Kasumi-1 (cell line): ENCODE measurements at regions not wholly inside any gene's neighbourhood (a gene's known extent, or its start where the extent isn't known, plus 50 kb on each side); places are given as distances from the start of the nearest gene placed in this dataset.
A peak's percentile ranks its signal among the peaks of the same experiment; 100 is the strongest.
"Not testable (repeated sequence)": the region's sequence is repeated elsewhere in the genome, so short reads cannot be mapped to it uniquely, and the experiment has no call there.

Experiments
- DNase-seq, 2 experiments: peaks; one replicate each; lab custom pipeline; 2025; lab: John Stamatoyannopoulos, UW

DNA sequence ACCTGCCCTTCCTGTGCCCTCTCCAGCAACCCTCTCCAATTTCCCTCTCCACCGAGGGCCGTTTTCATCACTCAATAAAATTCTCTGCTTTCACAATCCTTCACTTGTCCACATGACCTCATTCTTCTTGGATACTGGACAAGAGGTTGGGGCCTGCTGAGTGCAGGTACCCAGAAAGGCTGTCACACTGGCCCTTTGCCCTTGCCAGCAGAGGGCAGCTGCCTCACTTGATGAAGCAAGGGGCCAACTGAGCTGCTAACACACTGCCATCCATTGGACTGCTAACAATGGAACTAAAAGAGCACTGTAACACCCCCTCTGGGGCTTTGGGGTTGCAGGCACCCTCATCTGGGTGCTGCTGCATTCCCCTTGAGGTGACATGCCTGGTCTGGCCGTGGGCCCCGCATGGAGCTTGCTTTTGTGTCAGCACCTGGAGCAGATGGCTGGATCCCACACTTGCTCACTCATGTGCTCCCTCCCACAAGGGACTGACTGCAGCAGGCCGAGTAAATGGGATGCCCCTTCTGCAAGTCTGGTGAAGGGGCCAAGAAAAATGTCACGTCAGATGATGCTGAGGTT, 308.1 kb upstream of the ADCY2 start:
- DNase-seq, result no peak

DNA sequence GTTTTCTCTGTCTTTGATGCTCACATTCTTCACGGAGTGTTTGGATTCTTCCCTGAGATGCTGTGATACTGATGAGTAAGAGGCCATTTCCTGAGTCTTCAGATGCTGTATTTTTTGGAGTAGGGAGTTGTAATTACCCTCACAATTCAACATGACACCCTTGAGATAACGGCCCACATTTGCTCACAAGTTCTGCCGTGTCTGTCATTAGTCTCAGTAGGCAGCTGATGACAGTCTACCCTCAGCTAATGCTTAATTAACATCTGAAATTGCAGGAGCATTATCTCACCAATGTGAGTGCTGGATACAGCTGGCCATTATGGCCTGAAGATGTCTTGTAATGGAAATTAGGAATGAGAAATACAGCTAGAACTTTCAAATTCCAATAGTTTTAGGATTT, 307.1 kb upstream of the ADCY2 start:
- DNase-seq, result no peak

- peak; percentile 34 to 41 for DNase-seq
These were observed 301.3 kb upstream of the ADCY2 start for GRCh38 chr5:7094626-7095025.

GRCh38 chr5:7096294-7096693, 299.6 kb upstream of the ADCY2 start:
- DNase-seq, result no peak

GRCh38 chr5:7105358-7105757, 290.6 kb upstream of the ADCY2 start:
- no peak for DNase-seq

DNA sequence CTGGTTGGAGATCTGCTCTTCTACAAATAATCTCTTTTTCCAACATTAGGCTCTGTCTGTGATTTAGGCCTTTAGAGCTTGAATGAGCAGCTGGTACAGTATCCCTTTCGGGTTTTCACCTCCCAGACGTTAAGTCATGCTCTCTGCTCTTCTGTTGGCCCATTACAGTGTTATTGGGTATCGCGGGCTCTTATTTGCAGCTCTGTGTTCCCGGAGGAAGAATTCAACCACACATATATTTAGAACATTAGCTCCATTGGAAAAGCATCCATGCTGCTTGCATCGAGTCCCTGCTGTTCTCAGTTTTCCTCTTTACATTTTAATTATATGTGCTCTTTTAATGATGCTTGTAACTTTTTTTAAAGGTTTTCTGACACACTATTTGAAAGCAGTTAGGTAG, 278.0 kb upstream of the ADCY2 start:
- no peak for DNase-seq

DNA sequence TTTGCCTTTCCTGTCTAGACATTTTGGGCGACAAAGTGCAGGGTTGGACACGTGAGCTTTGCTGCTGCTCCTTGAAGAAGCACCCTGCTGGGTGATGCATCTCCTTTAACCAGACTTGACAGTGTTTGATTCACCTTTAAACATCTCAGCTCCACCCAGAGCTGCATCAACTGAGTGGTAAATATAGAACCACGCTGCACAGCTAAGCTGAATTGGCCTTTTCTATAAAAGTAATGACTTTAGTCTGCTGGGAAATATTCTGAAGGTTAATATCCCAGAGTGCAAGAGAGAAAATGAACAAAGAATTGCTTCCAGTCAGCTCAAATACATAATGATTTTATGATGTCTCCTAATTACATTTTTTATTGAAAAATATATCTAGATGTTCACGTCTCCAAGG, 264.3 kb upstream of the ADCY2 start:
- no peak for DNase-seq

- no peak for DNase-seq
These were observed 249.1 kb upstream of the ADCY2 start for GRCh38 chr5:7146886-7147285.

DNA sequence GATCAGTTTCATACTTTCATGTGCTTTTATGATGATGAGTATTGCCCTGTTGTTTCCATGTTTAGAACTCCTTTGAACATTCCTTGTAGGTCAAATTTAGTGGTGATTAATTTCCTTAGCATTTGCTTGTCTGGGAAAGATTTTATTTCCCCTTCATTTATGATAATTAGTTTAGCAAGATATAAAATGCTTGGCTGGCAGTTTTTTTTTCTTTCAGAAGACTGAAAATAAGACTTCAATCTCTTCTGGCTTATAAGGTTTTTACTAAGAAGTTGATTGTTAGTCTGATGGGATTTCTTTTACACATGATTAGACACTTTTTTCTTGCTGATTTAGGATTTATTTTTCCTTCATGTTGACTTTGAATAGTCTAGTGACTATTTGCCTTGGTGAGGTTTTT, 238.9 kb upstream of the ADCY2 start:
- DNase-seq, result no peak

DNA sequence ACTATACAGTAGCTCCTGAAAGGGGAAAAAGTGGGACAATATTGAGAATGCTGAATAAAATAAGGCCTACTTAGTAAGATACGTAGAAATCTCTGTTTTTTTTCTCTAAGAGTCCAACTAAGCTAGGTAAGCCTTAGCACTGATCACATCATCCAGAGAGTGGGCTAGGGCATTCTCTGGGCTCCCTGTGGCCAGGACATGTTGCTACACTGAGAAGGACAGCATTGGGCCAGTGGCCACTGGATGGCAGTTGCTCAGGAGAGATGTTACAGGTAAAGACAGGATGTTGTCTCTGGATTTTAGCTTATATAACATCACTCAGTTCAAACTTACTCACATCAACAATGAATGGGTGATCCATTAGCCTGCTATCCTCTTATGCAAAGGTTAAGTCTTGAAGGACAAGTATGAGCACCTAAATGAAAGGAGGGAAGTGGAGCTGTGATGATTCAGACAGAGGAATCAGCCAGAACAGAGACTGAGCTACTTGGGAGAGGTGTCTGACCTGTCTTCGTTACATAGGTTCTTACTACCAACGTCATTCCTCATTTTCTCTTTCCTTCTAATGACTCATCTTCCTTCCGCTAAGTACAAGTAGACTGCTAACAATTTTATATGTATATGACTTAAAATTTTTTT, 226.6 kb upstream of the ADCY2 start:
- no peak for DNase-seq

DNA sequence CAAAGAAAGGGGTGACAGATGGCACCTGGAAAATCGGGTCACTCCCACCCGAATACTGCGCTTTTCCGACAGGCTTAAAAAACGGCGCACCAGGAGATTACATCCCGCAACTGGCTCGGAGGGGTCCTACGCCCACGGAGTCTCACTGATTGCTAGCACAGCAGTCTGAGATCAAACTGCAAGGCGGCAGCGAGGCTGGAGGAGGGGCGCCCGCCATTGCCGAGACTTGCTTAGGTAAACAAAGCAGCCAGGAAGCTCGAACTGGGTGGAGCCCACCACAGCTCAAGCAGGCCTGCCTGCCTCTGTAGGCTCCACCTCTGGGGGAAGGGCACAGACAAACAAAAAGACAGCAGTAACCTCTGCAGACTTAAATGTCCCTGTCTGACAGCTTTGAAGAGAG, 225.2 kb upstream of the ADCY2 start:
- not testable (repeated sequence) for DNase-seq

DNA sequence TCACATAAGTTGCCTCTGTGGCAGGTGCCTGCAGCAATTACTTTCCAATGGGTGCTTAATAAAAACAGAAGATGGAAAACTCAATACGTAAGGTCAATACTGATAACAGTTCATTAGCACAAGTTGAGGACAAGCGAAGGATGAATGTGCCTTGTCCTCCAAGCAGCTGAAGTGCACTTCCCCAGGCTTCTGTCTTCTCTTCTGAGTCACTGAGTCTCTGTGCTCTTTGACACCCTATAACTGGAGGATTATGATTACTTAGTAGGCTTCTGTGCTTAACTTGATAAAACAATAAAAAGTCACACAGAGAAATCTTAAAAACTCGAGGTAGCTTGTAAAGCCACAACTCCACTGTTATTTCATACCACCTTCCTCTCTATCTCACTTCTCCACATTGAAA, 216.6 kb upstream of the ADCY2 start:
- DNase-seq, result no peak

DNA sequence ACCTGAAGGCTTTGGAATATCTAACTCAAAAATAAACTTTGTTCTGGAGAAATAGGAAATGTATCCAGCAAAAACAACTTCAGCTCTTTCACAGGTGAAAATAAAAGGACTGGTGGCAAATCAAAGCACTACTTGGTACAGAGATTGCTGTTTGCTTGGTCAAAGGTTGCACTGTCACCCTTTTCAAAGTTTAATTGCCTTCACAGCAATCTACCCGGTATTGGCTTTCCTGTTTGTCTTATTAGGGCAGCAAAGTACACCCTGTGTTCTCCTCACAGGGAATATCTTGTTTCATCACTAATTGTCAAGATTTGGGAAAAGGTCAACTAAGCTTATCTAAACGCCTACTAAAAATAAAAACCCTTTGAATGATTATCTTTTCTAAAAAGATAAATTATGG, 214.1 kb upstream of the ADCY2 start:
- DNase-seq, result no peak

- no peak for DNase-seq
These were observed 210.2 kb upstream of the ADCY2 start for GRCh38 chr5:7185742-7186141.

- DNase-seq, result no peak
These were observed 209.1 kb upstream of the ADCY2 start for GRCh38 chr5:7186818-7187217.

DNA sequence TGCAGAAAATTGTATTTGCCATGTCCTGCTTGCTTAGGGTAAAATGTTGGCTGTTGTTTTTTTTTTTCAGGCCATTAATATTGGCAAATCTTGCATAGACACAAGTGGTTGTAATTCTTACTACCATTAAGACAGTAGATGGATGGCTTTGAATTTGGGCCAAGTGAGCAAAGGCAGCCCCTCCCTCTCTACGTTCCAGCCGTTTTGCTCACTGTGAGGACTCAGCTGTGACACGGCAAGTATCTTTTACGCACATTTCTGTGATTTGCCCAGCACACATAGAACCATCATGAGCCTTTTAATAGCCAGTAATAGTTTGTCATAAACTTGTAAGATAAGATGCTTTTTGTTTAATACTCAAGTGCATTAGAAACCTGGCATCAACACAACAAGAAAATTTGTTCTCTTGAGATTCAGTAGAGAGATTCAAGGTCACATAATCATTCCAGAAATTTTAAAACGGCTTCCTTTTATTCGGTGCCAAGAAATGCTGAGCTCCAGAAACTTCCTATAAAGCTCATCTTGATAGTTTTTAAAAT, 205.2 kb upstream of the ADCY2 start:
- no peak for DNase-seq

DNA sequence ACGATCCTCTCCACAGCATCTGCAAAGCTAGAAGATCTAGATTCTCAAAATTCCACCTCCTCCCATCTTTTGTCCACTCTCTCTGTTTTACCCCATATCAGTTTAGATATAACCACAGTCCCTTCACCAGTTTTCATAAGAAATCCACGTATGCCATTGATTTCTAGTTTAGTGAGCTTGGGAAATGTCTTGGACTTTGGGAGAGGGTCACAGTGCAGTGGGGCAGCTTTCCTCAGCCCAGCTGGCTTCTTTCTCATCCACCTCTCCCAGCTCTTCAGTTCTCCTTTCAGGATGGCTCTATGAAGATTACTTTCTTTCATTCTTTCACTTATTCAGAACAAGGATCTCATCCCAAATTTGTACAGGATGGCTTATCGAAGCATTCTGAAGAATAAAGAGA, 203.9 kb upstream of the ADCY2 start:
- DNase-seq, result no peak

DNA sequence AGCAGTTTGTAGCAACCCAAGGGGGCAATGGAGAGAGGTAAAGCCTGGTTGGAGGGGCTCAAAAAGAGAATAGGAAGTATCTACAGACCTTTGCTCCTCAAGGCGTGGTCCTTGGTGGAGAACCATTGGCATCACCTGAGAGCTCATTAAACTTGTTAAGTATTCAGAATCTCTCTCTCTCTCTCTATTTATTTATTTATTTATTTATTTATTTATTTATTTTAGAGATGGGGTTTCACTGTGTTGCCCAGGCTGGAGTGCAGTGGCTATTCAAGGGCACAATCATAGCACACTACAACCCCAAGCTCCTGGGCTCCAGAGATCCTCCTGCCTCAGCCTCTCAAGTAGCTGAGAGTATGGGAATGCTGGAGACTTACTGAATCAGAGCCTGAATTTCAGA, 193.1 kb upstream of the ADCY2 start:
- DNase-seq, result no peak

DNA sequence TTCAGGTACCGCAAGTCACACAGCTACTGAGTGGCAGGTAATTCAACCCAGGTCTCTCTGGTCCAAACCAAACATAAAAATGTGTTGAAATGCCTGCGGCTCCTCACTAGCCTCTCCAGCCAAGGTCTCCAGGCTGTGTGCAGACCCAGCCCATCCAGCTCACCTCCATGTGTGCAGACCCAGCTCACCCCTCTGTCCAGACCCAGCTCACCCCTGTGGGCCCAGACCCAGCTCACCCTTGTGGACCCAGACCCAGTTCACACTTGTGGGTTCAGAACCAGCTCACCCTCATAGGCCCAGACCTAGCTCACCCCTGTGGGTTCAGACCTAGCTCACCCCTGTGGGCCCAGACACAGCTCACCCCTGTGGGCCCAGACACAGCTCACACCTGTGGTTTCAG, 188.0 kb upstream of the ADCY2 start:
- DNase-seq, result no peak

DNA sequence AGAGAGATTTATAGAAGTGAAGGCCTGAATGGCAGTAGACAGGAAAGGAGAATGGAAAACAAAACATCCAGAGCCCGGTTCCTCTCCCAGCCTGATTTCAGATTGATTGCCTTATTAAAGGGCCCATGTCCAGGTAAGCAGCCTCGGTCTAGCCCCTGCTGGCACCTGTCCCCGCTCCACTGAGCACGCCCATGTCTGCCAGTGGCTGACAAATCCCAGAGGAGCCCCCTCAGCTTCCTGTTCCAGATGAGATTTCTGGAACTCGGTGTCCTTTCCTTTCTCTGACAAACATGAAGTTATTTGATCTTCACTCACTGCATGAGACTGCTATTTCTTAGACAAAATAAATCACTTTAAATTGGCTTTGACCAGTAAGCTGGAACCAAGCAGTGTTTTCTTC, 187.0 kb upstream of the ADCY2 start:
- DNase-seq, result no peak

- peak; percentile 4 to 7 for DNase-seq
These were observed 186.3 kb upstream of the ADCY2 start for GRCh38 chr5:7209658-7210057.

GRCh38 chr5:7210549-7210948, 185.4 kb upstream of the ADCY2 start:
- DNase-seq, result no peak

DNA sequence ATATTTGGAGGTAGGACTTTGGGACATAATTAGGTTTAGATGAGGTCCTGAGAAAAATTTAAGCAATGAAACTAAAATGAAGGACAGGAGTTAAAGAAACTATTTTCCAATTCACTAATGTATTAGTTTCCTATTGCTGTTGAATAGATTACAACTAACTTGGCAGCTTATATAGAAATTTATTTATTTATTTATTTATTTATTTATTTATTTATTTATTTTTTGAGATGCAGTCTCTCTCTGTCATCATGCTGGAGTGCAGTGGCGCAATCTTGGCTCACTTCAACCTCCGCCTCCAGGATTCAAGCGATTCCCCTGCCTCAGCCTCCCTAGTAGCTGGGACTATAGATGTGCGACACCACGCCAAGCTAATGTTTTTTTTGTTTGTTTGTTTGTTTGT, 182.4 kb upstream of the ADCY2 start:
- no peak for DNase-seq

DNA sequence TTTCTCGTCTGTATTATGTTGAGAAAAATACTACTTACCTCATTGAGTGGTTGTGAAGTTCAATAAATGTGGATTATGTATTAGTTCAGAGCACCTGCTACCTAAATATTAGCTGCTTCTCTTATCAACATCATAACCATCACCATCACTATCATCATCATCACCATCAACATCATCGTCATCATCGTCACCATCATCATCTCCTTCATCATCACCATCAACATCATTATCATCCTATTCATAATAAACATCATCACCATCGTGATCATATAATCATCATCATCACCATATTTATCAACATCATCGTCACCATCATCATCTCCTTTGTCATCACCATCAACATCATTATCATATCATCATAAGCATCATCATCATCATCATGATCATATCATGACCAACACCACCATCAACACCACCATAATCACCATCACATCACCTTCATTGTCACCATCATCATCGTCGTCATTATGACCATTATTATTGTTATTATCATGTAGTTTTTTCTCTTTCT, 181.0 kb upstream of the ADCY2 start:
- no peak for DNase-seq
